GM23338 (cell line): ENCODE measurements at regions not wholly inside any gene's neighbourhood (a gene's known extent, or its start where the extent isn't known, plus 50 kb on each side); places are given as distances from the start of the nearest gene placed in this dataset.

Experiments used
- ATAC-seq: fragments of 200-7000 bp; cut with Tn5 transposase; 3 replicates; pipeline ENCODE4 v1.9.1; 2020
- DNase-seq: peaks from one replicate; pipeline ENCODE4 v3.0.0-alpha.2; 2015; ENCODE audit warnings: low spot score
- H2AFZ ChIP-seq: fragments of 200-600 bp; sonication (generic); 2 replicates; pipeline ENCODE4 v1.8.0; 2016; ENCODE audit warnings: antibody characterized with exemption, mild to moderate bottlenecking, moderate library complexity
- H3F3A ChIP-seq: fragments of 200-600 bp; sonication (generic); replicated peaks from 2 replicates; pipeline ENCODE4 v1.8.0; 2017; ENCODE audit warnings: antibody characterized with exemption, mixed run types, low read depth
- H3K27ac ChIP-seq: fragments of 200-600 bp; sonication (generic); 2 replicates; pipeline ENCODE4 v1.6.1; 2016; ENCODE audit warnings: low read depth
- H3K27me3 ChIP-seq: fragments of 200-600 bp; sonication (generic); 2 replicates; pipeline ENCODE4 v1.8.0; 2016; ENCODE audit warnings: mild to moderate bottlenecking, mixed run types, moderate library complexity; ENCODE audit not compliant: insufficient read depth
- H3K36me3 ChIP-seq: fragments of 200-600 bp; sonication (generic); 2 replicates; pipeline ENCODE4 v1.8.0; 2016; ENCODE audit warnings: mild to moderate bottlenecking; ENCODE audit not compliant: insufficient read depth
- H3K4me1 ChIP-seq: fragments of 200-600 bp; sonication (generic); 2 replicates; pipeline ENCODE4 v1.8.0; 2016; ENCODE audit warnings: mild to moderate bottlenecking, moderate library complexity; ENCODE audit not compliant: insufficient read depth
- H3K4me2 ChIP-seq: fragments of 200-600 bp; sonication (generic); 2 replicates; pipeline ENCODE4 v1.7.1; 2017; ENCODE audit warnings: mixed run types
- H3K4me3 ChIP-seq: fragments of 200-600 bp; sonication (generic); 2 replicates; pipeline ENCODE4 v1.6.1; 2016; ENCODE audit warnings: mixed run types
- H3K79me2 ChIP-seq: fragments of 200-600 bp; sonication (generic); replicated peaks from 2 replicates; pipeline ENCODE4 v1.8.0; 2017; ENCODE audit warnings: mild to moderate bottlenecking; ENCODE audit not compliant: insufficient read depth
- H3K9me2 ChIP-seq: fragments of 200-600 bp; sonication (generic); 2 replicates; pipeline ENCODE4 v1.8.0; 2017; ENCODE audit not compliant: insufficient read depth
- H4K20me1 ChIP-seq: fragments of 200-600 bp; sonication (generic); replicated peaks from 2 replicates; pipeline ENCODE4 v1.8.0; 2017; ENCODE audit warnings: mild to moderate bottlenecking; ENCODE audit not compliant: insufficient read depth
- H3K27ac Mint-ChIP-seq: 2 replicates; pipeline ENCODE4 v1.8.0; 2020; ENCODE audit warnings: inconsistent platforms, mild to moderate bottlenecking, moderate library complexity, mixed read lengths
- H3K27me3 Mint-ChIP-seq: 3 replicates; pipeline ENCODE4 v1.8.0; 2022; ENCODE audit warnings: low read depth, mild to moderate bottlenecking, moderate library complexity, mixed read lengths, inconsistent platforms; ENCODE audit not compliant: insufficient read depth, poor library complexity
- H3K36me3 Mint-ChIP-seq: 3 replicates; pipeline ENCODE4 v1.8.0; 2021; ENCODE audit warnings: low read depth, mild to moderate bottlenecking, inconsistent platforms, moderate library complexity, mixed read lengths
- H3K4me1 Mint-ChIP-seq: 3 replicates; pipeline ENCODE4 v1.8.0; 2020; ENCODE audit warnings: mild to moderate bottlenecking, inconsistent platforms, mixed read lengths
- H3K4me3 Mint-ChIP-seq: 3 replicates; pipeline ENCODE4 v1.8.0; 2021; ENCODE audit warnings: moderate library complexity, mild to moderate bottlenecking, inconsistent platforms, mixed read lengths
- H3K9me3 Mint-ChIP-seq: 3 replicates; pipeline ENCODE4 v1.8.0; 2020; ENCODE audit warnings: moderate library complexity, mild to moderate bottlenecking, inconsistent platforms, mixed read lengths
- ETS1 ChIP-seq: IDR thresholded peaks from 2 replicates; pipeline ENCODE4 v1.6.1; 2016; ENCODE audit warnings: antibody characterized with exemption
- NANOG ChIP-seq: IDR thresholded peaks from 2 replicates; pipeline ENCODE4 v1.6.1; 2016; ENCODE audit warnings: antibody characterized with exemption, borderline replicate concordance
- REST ChIP-seq: IDR thresholded peaks from one replicate; pipeline ENCODE4 v1.6.1; 2018; ENCODE audit warnings: antibody characterized with exemption; ENCODE audit not compliant: unreplicated experiment
- ZNF114 ChIP-seq: fragments of 250-450 bp; sonication (Bioruptor Pico); IDR thresholded peaks from 2 replicates; pipeline ENCODE4 v1.5.0; 2020; ENCODE audit warnings: mild to moderate bottlenecking, moderate library complexity
- ZNF462 ChIP-seq: fragments of 250-450 bp; sonication (Bioruptor Pico); IDR thresholded peaks from 2 replicates; pipeline ENCODE4 v1.5.0; 2020; ENCODE audit warnings: mild to moderate bottlenecking, moderate library complexity

GRCh38 chr15:62787401-62787800, 255.1 kb upstream of the TPM1 start:
- Mint-ChIP-seq H3K9me3 (no peaks in the 10 kb centered on the region; the same call in 2 of the 3 replicates), H3K4me3 (no peak overlapping the region), H3K4me1 (peaks cover 21% of the 10 kb centered on the region), H3K27ac (no peak overlapping the region), H3K27me3 (peaks cover 6% of the 10 kb centered on the region), H3K36me3 (no peaks in the 10 kb centered on the region)
- Histone ChIP-seq H3K27ac (no peak overlapping the region), H3K9me2 (no peaks in the 10 kb centered on the region), H3K4me3 (no peak overlapping the region), H3K36me3 (no peaks in the 10 kb centered on the region), H4K20me1 (no peaks in the 10 kb centered on the region), H3K27me3 (no peaks in the 10 kb centered on the region), H2AFZ (no peak overlapping the region), H3K4me1 (peaks cover 12% of the 10 kb centered on the region), H3F3A (no peaks in the 10 kb centered on the region), H3K4me2 (no peak overlapping the region), H3K79me2 (no peaks in the 10 kb centered on the region)
- TF ChIP-seq NANOG (no peak), ZNF114 (CRISPR knock-in tag) (no peak), ETS1 (no peak), ZNF462 (no peak), REST (no peak)
- ATAC-seq, result no peak
- DNase-seq, result no peak
